Transverse colon (tissue), 4 donors: ENCODE measurements at regions not wholly inside any gene's neighbourhood (a gene's known extent, or its start where the extent isn't known, plus 50 kb on each side); places are given as distances from the start of the nearest gene placed in this dataset.

Experiments used
- DNase-seq: peaks from one replicate; pipeline ENCODE4 v3.0.0-alpha.2; 2019
- H3K27ac ChIP-seq, 4 donors: fragments of 200-600 bp; sonication (generic); 2 replicates each; pipeline ENCODE4 v1.5.1; 2016 to 2018; ENCODE audit warnings: inconsistent platforms in 4 of 4
- H3K27me3 ChIP-seq: fragments of 200-600 bp; sonication (generic); 2 replicates; pipeline ENCODE4 v1.5.1; 2017; ENCODE audit warnings: inconsistent platforms
- H3K36me3 ChIP-seq, 4 donors: fragments of 200-600 bp; sonication (generic); 2 replicates each; pipeline ENCODE4 v1.5.1; 2017 to 2019; ENCODE audit warnings: inconsistent platforms in 4 of 4
- H3K4me1 ChIP-seq, 4 donors: fragments of 200-600 bp; sonication (generic); 2 replicates each; pipeline ENCODE4 v1.5.1; 2017 to 2020; ENCODE audit warnings: inconsistent platforms in 4 of 4
- H3K4me3 ChIP-seq, 4 donors: fragments of 200-600 bp; sonication (generic); 1 replicate in 1 of 4; 2 replicates in 3 of 4; pipeline versions ENCODE4 v1.5.1 to v1.6.1; 2017 to 2019; ENCODE audit warnings: inconsistent platforms in 4 of 4
- H3K9me3 ChIP-seq, 2 donors: fragments of 200-600 bp; sonication (generic); 2 replicates each; pipeline ENCODE4 v1.5.1; 2017 to 2019; ENCODE audit warnings: inconsistent platforms in 2 of 2
- CTCF ChIP-seq, 5 experiments: fragments of 200-600 bp in 3 of 5; fragments of 450-650 bp in 2 of 5; sonication (generic) in 3 of 5; IDR thresholded peaks; 1 replicate in 2 of 5; 2 replicates in 3 of 5; pipeline ENCODE4 v1.5.1; 2016 to 2017; ENCODE audit warnings: antibody characterized with exemption in 5 of 5, inconsistent platforms in 3 of 5, mild to moderate bottlenecking in 2 of 5, moderate library complexity in 1 of 5
- EP300 ChIP-seq: sonication (generic); formaldehyde crosslinking; IDR thresholded peaks from one replicate; pipeline ENCODE4 v1.6.1; 2017; ENCODE audit warnings: antibody characterized with exemption, low read depth
- POLR2A ChIP-seq: fragments of 450-650 bp; IDR thresholded peaks from one replicate; pipeline ENCODE4 v1.6.1; 2016; ENCODE audit warnings: antibody characterized with exemption, mild to moderate bottlenecking, moderate library complexity
- POLR2AphosphoS5 ChIP-seq, 3 donors: sonication (generic); formaldehyde crosslinking; IDR thresholded peaks; one replicate each; pipeline ENCODE4 v1.6.1; 2016; ENCODE audit warnings: antibody characterized with exemption in 3 of 3
- WGBS, 2 donors: methylation state at CpG; one replicate each; pipeline ENCODE4 v1.1.5; 2018; ENCODE audit warnings: low coverage in 1 of 2; 5-methylcytosine and 5-hydroxymethylcytosine counted together
- in situ Hi-C, 4 donors: fragments of 200-750 bp; cut with MboI; loops; one replicate each; pipeline versions ENCODE4 v1.15.0 to v1.15.1; 2017; ENCODE audit warnings: low sequenced_read_pairs in 3 of 4, low pct_ligation_motif_present in 1 of 4, low pct_unique_long_range_greater_than_20kb in 1 of 4
- intact Hi-C: fragments of 100-400 bp; cut with DNase I; formaldehyde crosslinking; loops from one replicate; pipeline ENCODE4 v1.15.1; 2023; ENCODE audit warnings: low total_unique reads

GRCh38 chr5:18357486-18357885 lies 723.2 kb downstream of the TAF11L14 start:
- H3K36me3 ChIP-seq, result no peaks in the 10 kb centered on the region
- WGBS, 2 donors, result 44 to 87% methylated on average over 2 to 4 of the region's 4 CpGs
- no peak overlapping the region for H3K27ac ChIP-seq
- no peak for DNase-seq
- TF ChIP-seq POLR2A (no peak), EP300 (no peak), CTCF (IDR thresholded peaks at IDR 0.05) (no peak), POLR2AphosphoS5 (IDR thresholded peaks at IDR 0.05) (no peak)
- H3K4me1 ChIP-seq, result no peaks in the 10 kb centered on the region
- H3K9me3 ChIP-seq, result no peaks in the 10 kb centered on the region
- intact Hi-C loops (no loop called here), in situ Hi-C loops (no loop called here)
- no peaks in the 10 kb centered on the region for H3K27me3 ChIP-seq
- H3K4me3 ChIP-seq, result no peak overlapping the region

GRCh38 chr5:18366234-18366633 lies 732.0 kb downstream of the TAF11L14 start:
- no peak for DNase-seq
- Histone ChIP-seq H3K4me1 (no peaks in the 10 kb centered on the region), H3K27me3 (no peaks in the 10 kb centered on the region), H3K27ac (no peak overlapping the region), H3K4me3 (no peak overlapping the region), H3K36me3 (no peaks in the 10 kb centered on the region), H3K9me3 (no peaks in the 10 kb centered on the region)
- in situ Hi-C loops, result no loop called here
- TF ChIP-seq EP300, result no peak
- TF ChIP-seq POLR2A, result no peak
- no peak for TF ChIP-seq POLR2AphosphoS5 (IDR thresholded peaks at IDR 0.05)
- TF ChIP-seq CTCF (IDR thresholded peaks at IDR 0.05), result no peak
- intact Hi-C loops, result no loop called here
- 80 to 89% methylated on average over 7 to 8 of the region's 8 CpGs for WGBS, 2 donors

GRCh38 chr5:18370531-18370930 lies 736.3 kb downstream of the TAF11L14 start:
- intact Hi-C loops, result no loop called here

GRCh38 chr5:18375641-18376040 lies 741.4 kb downstream of the TAF11L14 start:
- WGBS, 2 donors, result 42 to 57% methylated on average over 1 to 2 of the region's 2 CpGs
- Histone ChIP-seq H3K36me3 (no peaks in the 10 kb centered on the region), H3K4me3 (no peak overlapping the region), H3K27me3 (no peaks in the 10 kb centered on the region), H3K9me3 (no peaks in the 10 kb centered on the region), H3K27ac (no peak overlapping the region), H3K4me1 (no peaks in the 10 kb centered on the region)
- TF ChIP-seq EP300 (no peak), POLR2AphosphoS5 (IDR thresholded peaks at IDR 0.05) (no peak), CTCF (IDR thresholded peaks at IDR 0.05) (no peak), POLR2A (no peak)
- in situ Hi-C loops (no loop called here), intact Hi-C loops (loop anchor here (5.0 kb wide), 1 partner anchor 222 kb away; no protein-coding TSS in a partner anchor)
- DNase-seq, result no peak

More at GRCh38 chr5:18370531-18370930, 736.3 kb downstream of the TAF11L14 start:
- no peak for TF ChIP-seq POLR2A
- no peak for TF ChIP-seq EP300
- TF ChIP-seq POLR2AphosphoS5 (IDR thresholded peaks at IDR 0.05), result no peak
- in situ Hi-C loops, result no loop called here
- WGBS, 2 donors, result 30 to 33% methylated on average over 3 of the region's 3 CpGs
- no peak overlapping the region for H3K27ac ChIP-seq
- H3K9me3 ChIP-seq, result no peaks in the 10 kb centered on the region
- H3K27me3 ChIP-seq, result no peaks in the 10 kb centered on the region
- H3K36me3 ChIP-seq, result no peaks in the 10 kb centered on the region
- DNase-seq, result no peak
- H3K4me1 ChIP-seq, result no peaks in the 10 kb centered on the region
- no peak overlapping the region for H3K4me3 ChIP-seq

GRCh38 chr5:18378066-18378465 lies 743.8 kb downstream of the TAF11L14 start:
- no peak for DNase-seq
- no peak overlapping the region for H3K27ac ChIP-seq
- no peaks in the 10 kb centered on the region for H3K9me3 ChIP-seq
- intact Hi-C loops, result loop anchor here (5.0 kb wide), 1 partner anchor 219 kb away; no protein-coding TSS in a partner anchor
- 50 to 64% methylated on average over 2 of the region's 2 CpGs for WGBS, 2 donors
- no peaks in the 10 kb centered on the region for H3K27me3 ChIP-seq
- TF ChIP-seq POLR2A (no peak), POLR2AphosphoS5 (IDR thresholded peaks at IDR 0.05) (no peak), EP300 (no peak), CTCF (IDR thresholded peaks at IDR 0.05) (no peak)
- H3K4me1 ChIP-seq, result no peaks in the 10 kb centered on the region
- no peak overlapping the region for H3K4me3 ChIP-seq
- in situ Hi-C loops, result no loop called here
- no peaks in the 10 kb centered on the region for H3K36me3 ChIP-seq
